ENCODE measurements at regions not wholly inside any gene's neighbourhood (a gene's known extent, or its start where the extent isn't known, plus 50 kb on each side); places are given as distances from the start of the nearest gene placed in this dataset.
"Not testable (repeated sequence)": the region's sequence is repeated elsewhere in the genome, so short reads cannot be mapped to it uniquely, and the experiment has no call there.

DNA sequence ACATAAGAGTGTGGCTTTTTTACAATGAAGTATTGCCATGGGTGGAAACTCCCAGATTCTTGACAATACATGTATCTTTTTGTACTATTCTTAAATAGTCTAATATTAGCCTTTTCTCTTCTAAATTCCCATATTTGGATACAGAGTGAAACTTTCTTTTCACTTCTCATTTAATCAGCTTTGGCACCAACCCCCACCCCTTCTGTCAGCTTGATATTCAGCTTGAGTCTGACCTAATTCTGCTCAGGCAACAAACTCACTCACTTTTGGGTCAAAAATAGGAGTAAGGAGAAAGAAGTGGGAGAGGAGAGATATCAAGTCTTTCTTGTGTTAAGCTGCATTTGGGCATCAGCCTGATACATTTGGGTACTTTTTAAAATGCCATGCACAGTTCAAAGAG is 397.5 kb downstream of the COG6 start:
- intact Hi-C loops (cut with micrococcal nuclease), result no loop called here
- peaks cover 0 to 10% (median 0%) of the 10 kb centered on the region in 5 donors for H3K27me3 Mint-ChIP-seq
- H3K9me3 Mint-ChIP-seq, result peaks cover 0 to 11% (median 7%) of the 10 kb centered on the region in 11 donors
- Histone ChIP-seq H3K9me3 (ENCODE audit: control insufficient read depth in 2 of 3, low read length in 3 of 3) (no peaks in the 10 kb centered on the region), H3K4me1 (ENCODE audit: control insufficient read depth in 2 of 2, insufficient read depth in 2 of 2, low read length in 2 of 2) (no peaks in the 10 kb centered on the region), H3K27me3 (ENCODE audit: control insufficient read depth in 2 of 2, insufficient read depth in 2 of 2, low read length in 2 of 2) (no peaks in the 10 kb centered on the region), H3K36me3 (ENCODE audit: control insufficient read depth in 2 of 3, insufficient read depth in 3 of 3, low read length in 3 of 3) (no peaks in the 10 kb centered on the region), H3K27ac (ENCODE audit: low read depth, low read length) (no peak overlapping the region), H3K4me3 (ENCODE audit: low read length) (no peak overlapping the region)
- no peak overlapping the region for H3K4me3 Mint-ChIP-seq
- ChIA-PET POLR2A (interaction anchor here (0.6 kb wide), 1 partner anchor 267 kb away, joined by 3 read pairs; no protein-coding TSS in a partner anchor), CTCF (no interaction called here)
- H3K4me1 Mint-ChIP-seq, result peaks cover 0 to 7% (median 3%) of the 10 kb centered on the region in 7 donors
- ATAC-seq (no peak), DNase-seq (no peak)
- peaks cover 3 to 12% (median 4%) of the 10 kb centered on the region in 5 donors for H3K36me3 Mint-ChIP-seq
- no peak overlapping the region for H3K27ac Mint-ChIP-seq

DNA sequence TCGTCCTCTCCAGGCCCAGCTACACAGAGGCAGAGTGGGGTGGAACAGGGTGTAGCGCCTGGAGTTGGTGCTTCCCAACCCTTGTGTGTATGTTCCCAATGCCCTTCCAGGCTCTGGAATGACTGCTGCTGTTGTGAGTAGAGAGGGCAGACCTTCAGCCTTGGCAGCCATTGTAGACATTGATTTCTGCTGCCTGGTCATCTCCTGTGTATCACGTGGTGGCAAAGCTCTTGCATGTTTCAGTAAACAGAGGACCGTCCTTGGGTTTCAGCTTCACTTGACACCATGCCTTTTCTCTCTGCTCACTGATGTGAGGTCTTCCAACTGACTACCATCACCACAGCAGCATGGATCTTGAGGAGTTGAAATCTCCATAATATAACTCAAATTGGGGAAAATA is 397.9 kb downstream of the COG6 start:
- POLR2A ChIA-PET, result interaction anchor here (0.6 kb wide), 1 partner anchor 267 kb away, joined by 3 read pairs; no protein-coding TSS in a partner anchor
- no peak overlapping the region for H3K27ac Mint-ChIP-seq

DNA sequence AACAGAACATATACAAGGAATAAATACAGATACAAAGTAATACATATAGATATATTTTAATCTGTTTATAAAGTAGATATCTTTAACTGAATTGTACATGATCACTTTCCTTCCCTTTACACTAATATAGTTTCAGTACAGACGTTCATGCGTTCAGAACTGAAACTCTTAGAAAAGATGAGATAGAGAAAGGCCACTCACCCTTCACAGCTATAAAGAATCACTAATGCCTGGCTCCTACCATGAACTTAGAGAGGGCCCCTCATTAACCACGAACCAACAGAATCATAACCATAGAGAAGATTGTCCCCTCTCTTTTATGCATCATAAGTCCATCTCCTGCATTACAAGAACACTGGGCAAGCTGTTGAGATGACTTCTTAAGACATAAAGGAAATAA is 399.0 kb downstream of the COG6 start:
- peaks cover 3 to 12% (median 4%) of the 10 kb centered on the region in 5 donors for H3K36me3 Mint-ChIP-seq

More for the DNA sequence above, 397.9 kb downstream of the COG6 start:
- H3K4me1 Mint-ChIP-seq, result peaks cover 0 to 5% (median 2%) of the 10 kb centered on the region in 7 donors
- H3K36me3 Mint-ChIP-seq, result peaks cover 3 to 12% (median 4%) of the 10 kb centered on the region in 5 donors
- H3K9me3 Mint-ChIP-seq, result peaks cover 0 to 11% (median 7%) of the 10 kb centered on the region in 11 donors
- no peaks in the 10 kb centered on the region for H3K9me3 ChIP-seq (ENCODE audit: control insufficient read depth in 2 of 3, low read length in 3 of 3)
- intact Hi-C loops (cut with micrococcal nuclease), result no loop called here
- ATAC-seq, result no peak
- H3K4me3 ChIP-seq (ENCODE audit: low read length), result no peak overlapping the region
- CTCF ChIA-PET, result no interaction called here
- no peak overlapping the region for H3K4me3 Mint-ChIP-seq
- H3K27me3 ChIP-seq (ENCODE audit: control insufficient read depth in 2 of 2, insufficient read depth in 2 of 2, low read length in 2 of 2), result no peaks in the 10 kb centered on the region
- no peak overlapping the region for H3K27ac ChIP-seq (ENCODE audit: low read depth, low read length)
- H3K4me1 ChIP-seq (ENCODE audit: control insufficient read depth in 2 of 2, insufficient read depth in 2 of 2, low read length in 2 of 2), result no peaks in the 10 kb centered on the region
- peaks cover 0 to 9% (median 0%) of the 10 kb centered on the region in 5 donors for H3K27me3 Mint-ChIP-seq
- DNase-seq, result no peak
- H3K36me3 ChIP-seq (ENCODE audit: control insufficient read depth in 2 of 3, insufficient read depth in 3 of 3, low read length in 3 of 3), result no peaks in the 10 kb centered on the region

DNA sequence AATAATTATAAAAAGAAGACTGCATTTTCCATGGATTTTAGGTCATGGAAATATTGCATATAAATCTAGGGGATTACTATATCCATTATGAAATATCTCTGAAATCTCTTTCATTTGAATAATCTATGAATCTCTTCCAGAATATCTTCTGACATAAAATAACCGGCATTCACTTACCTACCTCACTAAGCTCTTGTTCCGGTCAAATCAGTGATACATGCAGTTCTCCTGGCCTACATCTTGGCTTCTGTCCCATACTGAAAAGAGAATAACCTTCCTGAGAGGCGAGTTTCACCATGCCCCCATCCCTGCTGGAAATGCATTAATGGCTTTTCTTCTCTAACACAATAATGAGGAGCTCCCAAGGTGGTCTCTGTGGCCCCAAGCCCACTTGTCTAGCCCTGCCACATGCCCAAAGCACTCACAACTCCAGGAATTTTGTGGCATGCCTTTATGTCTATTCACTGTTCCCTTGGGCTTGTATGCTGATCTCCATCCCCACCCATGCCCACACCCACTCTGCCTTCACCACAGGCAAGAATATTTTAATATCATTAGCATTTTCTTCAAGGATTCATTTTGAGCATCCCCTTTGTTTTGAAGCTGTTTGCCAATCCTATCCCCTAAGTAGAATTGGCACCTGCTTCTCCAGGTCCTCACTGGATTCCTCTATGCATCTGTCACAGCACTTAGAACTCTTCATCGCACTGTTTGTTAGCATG is 401.6 kb downstream of the COG6 start:
- H3K9me3 Mint-ChIP-seq, result peaks cover 0 to 11% (median 4%) of the 10 kb centered on the region in 11 donors
- H3K36me3 ChIP-seq (ENCODE audit: control insufficient read depth in 2 of 3, insufficient read depth in 3 of 3, low read length in 3 of 3), result no peaks in the 10 kb centered on the region
- no peaks in the 10 kb centered on the region for H3K4me1 ChIP-seq (ENCODE audit: control insufficient read depth in 2 of 2, insufficient read depth in 2 of 2, low read length in 2 of 2)
- no peak overlapping the region for H3K4me3 Mint-ChIP-seq
- H3K36me3 Mint-ChIP-seq, result peaks cover 0 to 9% (median 3%) of the 10 kb centered on the region in 5 donors
- H3K27me3 Mint-ChIP-seq, result no peaks in the 10 kb centered on the region
- no peak overlapping the region for H3K27ac ChIP-seq (ENCODE audit: low read depth, low read length)
- no peaks in the 10 kb centered on the region for H3K9me3 ChIP-seq (ENCODE audit: control insufficient read depth in 2 of 3, low read length in 3 of 3)
- intact Hi-C loops (cut with micrococcal nuclease), result no loop called here
- H3K4me1 Mint-ChIP-seq, result peaks cover 0 to 8% (median 0%) of the 10 kb centered on the region in 7 donors
- ChIA-PET POLR2A (no interaction called here), CTCF (interaction anchor here (0.9 kb wide), 1 partner anchor 8 kb away, joined by 3 read pairs; no protein-coding TSS in a partner anchor)
- ATAC-seq (no peak), DNase-seq (no peak)
- no peaks in the 10 kb centered on the region for H3K27me3 ChIP-seq (ENCODE audit: control insufficient read depth in 2 of 2, insufficient read depth in 2 of 2, low read length in 2 of 2)
- no peak overlapping the region for H3K4me3 ChIP-seq (ENCODE audit: low read length)
- no peak overlapping the region for H3K27ac Mint-ChIP-seq

More for the DNA sequence above, 399.0 kb downstream of the COG6 start:
- H3K27ac Mint-ChIP-seq; H3K36me3 ChIP-seq (ENCODE audit: control insufficient read depth in 2 of 3, insufficient read depth in 3 of 3, low read length in 3 of 3); H3K27me3 Mint-ChIP-seq; H3K4me1 Mint-ChIP-seq; H3K4me3 ChIP-seq (ENCODE audit: low read length); intact Hi-C loops (cut with micrococcal nuclease); H3K27ac ChIP-seq (ENCODE audit: low read depth, low read length); H3K27me3 ChIP-seq (ENCODE audit: control insufficient read depth in 2 of 2, insufficient read depth in 2 of 2, low read length in 2 of 2); H3K4me1 ChIP-seq (ENCODE audit: control insufficient read depth in 2 of 2, insufficient read depth in 2 of 2, low read length in 2 of 2); ATAC-seq; H3K4me3 Mint-ChIP-seq; POLR2A ChIA-PET; DNase-seq; H3K9me3 ChIP-seq (ENCODE audit: control insufficient read depth in 2 of 3, low read length in 3 of 3); CTCF ChIA-PET: not testable (repeated sequence)
- peaks cover 0 to 11% (median 7%) of the 10 kb centered on the region in 11 donors for H3K9me3 Mint-ChIP-seq

DNA sequence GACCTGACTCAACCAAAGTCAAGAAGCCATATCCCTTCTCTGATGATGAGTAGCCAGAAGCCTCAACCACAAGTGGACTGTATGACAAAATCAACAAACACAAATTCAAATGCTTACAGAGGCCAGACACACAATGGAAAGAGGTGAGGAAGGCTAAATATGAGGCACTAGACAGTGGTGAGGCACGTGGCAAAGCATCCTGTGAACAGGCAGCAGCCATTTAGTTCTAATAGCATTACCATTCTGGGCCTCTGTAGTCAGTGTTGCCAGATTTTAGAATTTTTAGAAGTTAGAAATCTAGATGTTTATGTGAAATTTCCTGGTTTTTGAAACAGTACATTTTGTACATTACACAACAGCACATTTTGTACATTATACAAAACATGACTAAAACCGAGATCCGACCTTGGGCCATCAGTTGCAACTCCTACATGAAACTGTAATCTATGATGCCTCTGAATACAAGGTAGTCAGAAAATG is 403.3 kb downstream of the COG6 start:
- intact Hi-C loops (cut with micrococcal nuclease), result no loop called here
- ChIA-PET POLR2A (no interaction called here), CTCF (no interaction called here)
- Histone ChIP-seq H3K27ac (ENCODE audit: low read depth, low read length) (no peak overlapping the region), H3K9me3 (ENCODE audit: control insufficient read depth in 2 of 3, low read length in 3 of 3) (no peaks in the 10 kb centered on the region), H3K27me3 (ENCODE audit: control insufficient read depth in 2 of 2, insufficient read depth in 2 of 2, low read length in 2 of 2) (no peaks in the 10 kb centered on the region), H3K4me1 (ENCODE audit: control insufficient read depth in 2 of 2, insufficient read depth in 2 of 2, low read length in 2 of 2) (no peaks in the 10 kb centered on the region), H3K36me3 (ENCODE audit: control insufficient read depth in 2 of 3, insufficient read depth in 3 of 3, low read length in 3 of 3) (no peaks in the 10 kb centered on the region), H3K4me3 (ENCODE audit: low read length) (no peak overlapping the region)
- Mint-ChIP-seq H3K9me3 (peaks cover 0 to 6% (median 3%) of the 10 kb centered on the region in 11 donors), H3K4me1 (peaks cover 0 to 12% (median 4%) of the 10 kb centered on the region in 7 donors), H3K36me3 (peaks cover 0 to 4% (median 3%) of the 10 kb centered on the region in 5 donors), H3K27me3 (no peaks in the 10 kb centered on the region), H3K27ac (no peak overlapping the region), H3K4me3 (no peak overlapping the region)
- ATAC-seq (no peak), DNase-seq (no peak)

DNA sequence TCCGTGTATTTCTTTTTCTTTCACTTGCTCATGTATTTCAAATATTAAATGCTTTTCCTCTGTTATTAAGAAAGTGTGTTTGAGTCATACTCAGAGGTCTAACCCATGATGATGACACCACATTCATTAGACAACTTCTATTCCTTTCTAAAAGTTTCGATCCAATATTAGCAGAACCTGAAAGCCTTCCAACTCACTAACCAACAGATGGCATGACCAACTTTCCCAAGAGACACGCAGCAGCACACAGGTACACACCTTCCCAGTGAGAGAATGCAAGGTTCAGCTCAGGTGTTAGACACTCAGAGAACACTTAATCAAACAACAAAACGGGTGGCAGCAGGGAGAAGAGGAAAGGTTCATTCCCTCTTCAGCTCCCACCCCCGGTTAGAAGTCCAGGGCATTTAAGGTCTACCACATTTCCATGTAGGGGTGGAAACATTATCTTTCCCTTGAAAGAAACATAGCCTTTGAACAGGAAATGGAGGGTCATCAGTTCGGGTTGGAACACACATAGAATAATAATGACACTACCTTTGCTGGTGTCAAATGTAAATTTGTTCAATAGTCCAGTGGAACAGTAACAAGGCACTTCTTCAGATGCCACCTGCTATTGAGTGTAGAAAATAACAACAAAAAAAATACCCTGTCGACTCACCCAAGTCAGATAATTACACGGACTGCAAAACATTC is 404.2 kb downstream of the COG6 start:
- CTCF ChIA-PET, result no interaction called here

More for the DNA sequence above, 404.2 kb downstream of the COG6 start:
- intact Hi-C loops (cut with micrococcal nuclease), result loop anchor here (5.0 to 10.0 kb wide), 3 partner anchors 32 to 505 kb away; no protein-coding TSS in a partner anchor
- no peak overlapping the region for H3K27ac ChIP-seq (ENCODE audit: low read depth, low read length)
- H3K27ac Mint-ChIP-seq, result peak overlapping the region in 1 of 9 donors; percentile 33
- POLR2A ChIA-PET, result no interaction called here
- no peaks in the 10 kb centered on the region for H3K4me1 ChIP-seq (ENCODE audit: control insufficient read depth in 2 of 2, insufficient read depth in 2 of 2, low read length in 2 of 2)
- H3K4me1 Mint-ChIP-seq, result peaks cover 0 to 18% (median 7%) of the 10 kb centered on the region in 7 donors
- H3K36me3 Mint-ChIP-seq, result peaks cover 0 to 3% (median 0%) of the 10 kb centered on the region in 5 donors
- H3K9me3 Mint-ChIP-seq, result peaks cover 0 to 1% (median 0%) of the 10 kb centered on the region in 11 donors
- no peaks in the 10 kb centered on the region for H3K27me3 Mint-ChIP-seq
- no peaks in the 10 kb centered on the region for H3K9me3 ChIP-seq (ENCODE audit: control insufficient read depth in 2 of 3, low read length in 3 of 3)
- no peak overlapping the region for H3K4me3 Mint-ChIP-seq
- no peak for ATAC-seq
- H3K36me3 ChIP-seq (ENCODE audit: control insufficient read depth in 2 of 3, insufficient read depth in 3 of 3, low read length in 3 of 3), result no peaks in the 10 kb centered on the region
- no peak for DNase-seq
- H3K27me3 ChIP-seq (ENCODE audit: control insufficient read depth in 2 of 2, insufficient read depth in 2 of 2, low read length in 2 of 2), result no peaks in the 10 kb centered on the region
- H3K4me3 ChIP-seq (ENCODE audit: low read length), result no peak overlapping the region

Data from naive thymus-derived CD4-positive, alpha-beta T cell (primary cell).